ENCODE measurements at regions not wholly inside any gene's neighbourhood (a gene's known extent, or its start where the extent isn't known, plus 50 kb on each side); places are given as distances from the start of the nearest gene placed in this dataset.

DNA sequence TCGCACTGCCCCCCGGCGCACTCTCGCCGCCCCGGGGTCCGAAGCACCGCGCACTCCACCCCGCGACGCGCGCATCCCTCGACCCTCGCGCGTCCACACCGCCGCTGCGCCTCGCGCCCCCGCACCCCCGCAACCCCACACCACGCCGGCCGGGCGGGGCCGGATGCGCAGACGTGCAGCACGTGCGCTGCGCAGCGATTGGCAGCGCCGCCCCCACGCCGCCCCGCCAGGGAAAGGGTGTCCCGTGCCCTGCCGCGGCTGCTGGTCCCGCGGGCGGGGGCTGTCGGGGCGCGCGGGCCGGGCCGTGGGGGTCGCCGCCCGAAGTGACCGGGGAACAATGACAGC is 53.7 kb upstream of the KDM7A start (continued):
- TF ChIP-seq SALL1 (CRISPR knock-in tag; IDR thresholded peaks at IDR 0.05) (peak; percentile 53), HNRNPK (IDR thresholded peaks at IDR 0.05; ENCODE audit: low read depth, low read length, poor library complexity, severe bottlenecking) (peak; percentile 68), ZNF343 (CRISPR knock-in tag; IDR thresholded peaks at IDR 0.05) (0 out of 2 replicates have a peak, but pooled peaks have one; percentile 37), SP4 (CRISPR knock-in tag; IDR thresholded peaks at IDR 0.05) (peak; percentile 59; the same call in 1 of the 2 replicates), ZNF766 (CRISPR knock-in tag; IDR thresholded peaks at IDR 0.05; ENCODE audit: borderline replicate concordance) (peak; percentile 92; the same call in 1 of the 2 replicates), ZKSCAN1 (IDR thresholded peaks at IDR 0.05; ENCODE audit: low read length) (no peak), RBFOX2 (IDR thresholded peaks at IDR 0.05; ENCODE audit: low read depth, low read length) (peak; percentile 89), ZNF563 (CRISPR knock-in tag; IDR thresholded peaks at IDR 0.05) (peak; percentile 90), SRSF1 (optimal IDR thresholded peaks at IDR 0.05; ENCODE audit: low read depth, low read length) (no peak), BRD4 (CRISPR knock-in tag; IDR thresholded peaks at IDR 0.05) (peak; percentile 52; the same call in 1 of the 2 replicates), SAFB2 (CRISPR knock-in tag; IDR thresholded peaks at IDR 0.05; ENCODE audit: borderline replicate concordance, low read depth) (peak; percentile 12; the same call in 1 of the 2 replicates), ZNF431 (CRISPR knock-in tag; IDR thresholded peaks at IDR 0.05; ENCODE audit: borderline replicate concordance, low read depth) (peak; percentile 59), MED1 (CRISPR knock-in tag; IDR thresholded peaks at IDR 0.05) (peak; percentile 73), YEATS4 (CRISPR knock-in tag; IDR thresholded peaks at IDR 0.05; ENCODE audit: borderline replicate concordance) (peak; percentile 82), SETDB1 (CRISPR knock-in tag; IDR thresholded peaks at IDR 0.05; ENCODE audit: borderline replicate concordance) (no peak), RBM39 (IDR thresholded peaks at IDR 0.05; ENCODE audit: low read depth, low read length, poor library complexity, severe bottlenecking) (peak; percentile 20), ZNF607 (CRISPR knock-in tag; IDR thresholded peaks at IDR 0.05; ENCODE audit: borderline replicate concordance) (no peak), ZNF230 (CRISPR knock-in tag; IDR thresholded peaks at IDR 0.05) (no peak), FLYWCH1 (CRISPR knock-in tag; IDR thresholded peaks at IDR 0.05) (0 out of 2 replicates have a peak, but pooled peaks have one; percentile 59), ZNF451 (CRISPR knock-in tag; IDR thresholded peaks at IDR 0.05) (peak; percentile 50; the same call in 1 of the 2 replicates), ARNT2 (CRISPR knock-in tag; IDR thresholded peaks at IDR 0.05; ENCODE audit: low read depth) (peak; percentile 80; the same call in 1 of the 2 replicates), MEIS2 (CRISPR knock-in tag; IDR thresholded peaks at IDR 0.05) (0 out of 2 replicates have a peak, but pooled peaks have one; percentile 64), TEAD2 (CRISPR knock-in tag; IDR thresholded peaks at IDR 0.05) (no peak), ZNF672 (CRISPR knock-in tag; IDR thresholded peaks at IDR 0.05) (peak; percentile 62), TCF7L2 (IDR thresholded peaks at IDR 0.05; ENCODE audit: low read depth, low read length) (no peak)
- TF ChIP-seq, protein P1, sequence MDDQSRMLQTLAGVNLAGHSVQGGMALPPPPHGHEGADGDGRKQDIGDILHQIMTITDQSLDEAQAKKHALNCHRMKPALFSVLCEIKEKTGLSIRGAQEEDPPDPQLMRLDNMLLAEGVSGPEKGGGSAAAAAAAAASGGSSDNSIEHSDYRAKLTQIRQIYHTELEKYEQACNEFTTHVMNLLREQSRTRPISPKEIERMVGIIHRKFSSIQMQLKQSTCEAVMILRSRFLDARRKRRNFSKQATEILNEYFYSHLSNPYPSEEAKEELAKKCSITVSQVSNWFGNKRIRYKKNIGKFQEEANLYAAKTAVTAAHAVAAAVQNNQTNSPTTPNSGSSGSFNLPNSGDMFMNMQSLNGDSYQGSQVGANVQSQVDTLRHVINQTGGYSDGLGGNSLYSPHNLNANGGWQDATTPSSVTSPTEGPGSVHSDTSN (CRISPR knock-in tag; IDR thresholded peaks at IDR 0.05; ENCODE audit: borderline replicate concordance) = no peak
- TF ChIP-seq, protein P2, sequence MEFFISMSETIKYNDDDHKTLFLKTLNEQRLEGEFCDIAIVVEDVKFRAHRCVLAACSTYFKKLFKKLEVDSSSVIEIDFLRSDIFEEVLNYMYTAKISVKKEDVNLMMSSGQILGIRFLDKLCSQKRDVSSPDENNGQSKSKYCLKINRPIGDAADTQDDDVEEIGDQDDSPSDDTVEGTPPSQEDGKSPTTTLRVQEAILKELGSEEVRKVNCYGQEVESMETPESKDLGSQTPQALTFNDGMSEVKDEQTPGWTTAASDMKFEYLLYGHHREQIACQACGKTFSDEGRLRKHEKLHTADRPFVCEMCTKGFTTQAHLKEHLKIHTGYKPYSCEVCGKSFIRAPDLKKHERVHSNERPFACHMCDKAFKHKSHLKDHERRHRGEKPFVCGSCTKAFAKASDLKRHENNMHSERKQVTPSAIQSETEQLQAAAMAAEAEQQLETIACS (CRISPR knock-in tag; IDR thresholded peaks at IDR 0.05) = 0 out of 2 replicates have a peak, but pooled peaks have one; percentile 64
- TF ChIP-seq, protein P3, sequence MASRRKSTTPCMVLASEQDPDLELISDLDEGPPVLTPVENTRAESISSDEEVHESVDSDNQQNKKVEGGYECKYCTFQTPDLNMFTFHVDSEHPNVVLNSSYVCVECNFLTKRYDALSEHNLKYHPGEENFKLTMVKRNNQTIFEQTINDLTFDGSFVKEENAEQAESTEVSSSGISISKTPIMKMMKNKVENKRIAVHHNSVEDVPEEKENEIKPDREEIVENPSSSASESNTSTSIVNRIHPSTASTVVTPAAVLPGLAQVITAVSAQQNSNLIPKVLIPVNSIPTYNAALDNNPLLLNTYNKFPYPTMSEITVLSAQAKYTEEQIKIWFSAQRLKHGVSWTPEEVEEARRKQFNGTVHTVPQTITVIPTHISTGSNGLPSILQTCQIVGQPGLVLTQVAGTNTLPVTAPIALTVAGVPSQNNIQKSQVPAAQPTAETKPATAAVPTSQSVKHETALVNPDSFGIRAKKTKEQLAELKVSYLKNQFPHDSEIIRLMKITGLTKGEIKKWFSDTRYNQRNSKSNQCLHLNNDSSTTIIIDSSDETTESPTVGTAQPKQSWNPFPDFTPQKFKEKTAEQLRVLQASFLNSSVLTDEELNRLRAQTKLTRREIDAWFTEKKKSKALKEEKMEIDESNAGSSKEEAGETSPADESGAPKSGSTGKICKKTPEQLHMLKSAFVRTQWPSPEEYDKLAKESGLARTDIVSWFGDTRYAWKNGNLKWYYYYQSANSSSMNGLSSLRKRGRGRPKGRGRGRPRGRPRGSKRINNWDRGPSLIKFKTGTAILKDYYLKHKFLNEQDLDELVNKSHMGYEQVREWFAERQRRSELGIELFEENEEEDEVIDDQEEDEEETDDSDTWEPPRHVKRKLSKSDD (CRISPR knock-in tag; IDR thresholded peaks at IDR 0.05; ENCODE audit: low read depth) = peak; percentile 37; the same call in 1 of the 2 replicates

All from HepG2 (cell line).